ENCODE measurements at regions not wholly inside any gene's neighbourhood (a gene's known extent, or its start where the extent isn't known, plus 50 kb on each side); places are given as distances from the start of the nearest gene placed in this dataset.

DNA sequence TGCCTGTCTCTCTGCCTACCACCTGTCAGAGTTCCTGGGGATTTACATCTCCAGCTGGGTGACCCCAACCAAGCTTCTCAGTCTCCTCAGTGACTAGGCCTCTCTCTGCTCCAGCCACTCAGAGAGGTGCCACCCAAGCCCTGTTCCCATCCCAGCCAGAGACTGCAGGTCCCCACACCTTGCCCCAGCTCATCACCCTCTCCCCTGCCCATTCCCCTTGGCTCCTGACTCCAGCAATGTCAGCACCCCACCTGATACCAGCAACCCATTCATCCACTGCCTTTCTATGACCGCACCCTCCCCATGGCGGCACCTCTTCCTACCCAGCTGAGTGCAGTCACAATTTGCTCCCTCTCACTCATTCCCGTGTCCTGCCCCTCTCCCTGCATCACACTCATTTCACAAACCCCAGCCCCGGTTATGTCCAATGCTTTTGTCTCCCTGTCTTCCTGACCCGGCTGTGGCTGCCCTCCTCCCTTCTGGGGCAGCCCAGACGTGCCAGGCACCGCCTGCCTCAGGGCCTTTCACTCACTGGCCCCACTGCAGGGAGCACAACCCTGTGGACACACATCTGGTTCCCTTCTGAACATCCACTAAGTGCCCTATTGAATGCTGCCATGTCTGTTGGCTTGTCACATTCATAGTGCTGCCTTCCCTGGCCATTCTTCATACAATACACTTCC is 494.8 kb upstream of the HS6ST1 start:
- Histone ChIP-seq H3K9me3 (ENCODE audit: control insufficient read depth in 5 of 5, low read length in 5 of 5) (peaks cover 0 to 2% (median 0%) of the 10 kb centered on the region in 5 donors), H3K27me3 (ENCODE audit: control insufficient read depth in 5 of 5, insufficient read depth in 4 of 5, low read length in 5 of 5) (peaks cover 0 to 10% (median 0%) of the 10 kb centered on the region in 5 donors), H3K4me3 (ENCODE audit: low read depth in 1 of 5, low read length in 5 of 5) (no peak overlapping the region), H3K36me3 (ENCODE audit: control insufficient read depth in 5 of 5, insufficient read depth in 5 of 5, low read length in 5 of 5) (no peaks in the 10 kb centered on the region), H3K9ac (ENCODE audit: low read length in 5 of 5) (no peak overlapping the region), H3K4me1 (ENCODE audit: control insufficient read depth in 5 of 5, insufficient read depth in 5 of 5, low read length in 5 of 5) (no peaks in the 10 kb centered on the region), H3K27ac (ENCODE audit: low read depth, low read length) (no peak overlapping the region)

- Histone ChIP-seq H3K27ac (ENCODE audit: low read depth, low read length) (no peak overlapping the region), H3K4me3 (ENCODE audit: low read depth in 1 of 5, low read length in 5 of 5) (no peak overlapping the region), H3K36me3 (ENCODE audit: control insufficient read depth in 5 of 5, insufficient read depth in 5 of 5, low read length in 5 of 5) (no peaks in the 10 kb centered on the region), H3K27me3 (ENCODE audit: control insufficient read depth in 5 of 5, insufficient read depth in 4 of 5, low read length in 5 of 5) (peaks cover 0 to 8% (median 0%) of the 10 kb centered on the region in 5 donors), H3K9ac (ENCODE audit: low read length in 5 of 5) (no peak overlapping the region), H3K9me3 (ENCODE audit: control insufficient read depth in 5 of 5, low read length in 5 of 5) (no peaks in the 10 kb centered on the region), H3K4me1 (ENCODE audit: control insufficient read depth in 5 of 5, insufficient read depth in 5 of 5, low read length in 5 of 5) (no peaks in the 10 kb centered on the region)
Observed at GRCh38 chr2:128815248-128815647, 496.6 kb upstream of the HS6ST1 start.

DNA sequence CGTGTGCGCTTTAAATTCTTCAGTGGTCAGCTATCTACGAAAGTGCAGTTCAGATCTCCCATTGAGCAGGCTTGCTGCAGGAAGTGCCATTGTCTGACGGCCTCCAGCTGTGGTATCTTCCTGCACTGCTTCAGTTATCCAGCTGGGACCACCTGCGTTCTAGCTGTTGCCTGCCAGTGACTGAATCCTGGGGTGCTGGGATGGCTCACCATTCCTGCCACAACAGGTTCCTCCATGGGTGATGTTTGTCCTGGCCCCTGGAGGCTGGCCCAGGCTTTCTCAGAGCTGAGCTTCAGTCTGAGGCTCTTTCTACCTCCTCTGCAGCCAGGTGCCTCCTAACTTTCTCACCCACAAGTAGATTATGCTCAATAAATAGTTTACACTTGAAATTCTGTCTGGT is 498.5 kb upstream of the HS6ST1 start:
- no peaks in the 10 kb centered on the region for H3K4me1 ChIP-seq (ENCODE audit: control insufficient read depth in 5 of 5, insufficient read depth in 5 of 5, low read length in 5 of 5)
- no peak overlapping the region for H3K9ac ChIP-seq (ENCODE audit: low read length in 5 of 5)
- H3K27me3 ChIP-seq (ENCODE audit: control insufficient read depth in 5 of 5, insufficient read depth in 4 of 5, low read length in 5 of 5), result peaks cover 0 to 5% (median 4%) of the 10 kb centered on the region in 5 donors
- H3K4me3 ChIP-seq (ENCODE audit: low read depth in 1 of 5, low read length in 5 of 5), result no peak overlapping the region
- no peaks in the 10 kb centered on the region for H3K36me3 ChIP-seq (ENCODE audit: control insufficient read depth in 5 of 5, insufficient read depth in 5 of 5, low read length in 5 of 5)
- no peak overlapping the region for H3K27ac ChIP-seq (ENCODE audit: low read depth, low read length)
- no peaks in the 10 kb centered on the region for H3K9me3 ChIP-seq (ENCODE audit: control insufficient read depth in 5 of 5, low read length in 5 of 5)

DNA sequence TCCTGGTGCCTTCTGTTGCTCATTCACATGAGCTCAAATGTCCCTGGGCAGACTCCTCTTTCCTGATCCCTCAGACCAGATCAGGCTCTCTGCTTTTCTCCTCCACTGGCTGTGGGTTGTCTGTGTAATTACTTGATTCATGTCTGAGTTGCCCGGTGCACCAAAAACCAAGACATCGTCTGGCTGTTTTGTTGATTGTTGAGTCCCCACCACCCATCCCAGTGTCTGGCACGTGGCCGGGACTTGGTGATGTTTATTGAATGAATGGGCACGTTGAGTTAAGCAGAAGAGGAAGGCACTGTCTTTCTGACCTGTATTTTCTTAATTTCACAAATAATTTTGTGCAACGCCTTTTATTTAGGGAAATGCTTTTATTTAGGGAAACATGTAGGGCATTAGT is 499.1 kb upstream of the HS6ST1 start:
- no peak overlapping the region for H3K4me3 ChIP-seq (ENCODE audit: low read depth in 1 of 5, low read length in 5 of 5)
- H3K4me1 ChIP-seq (ENCODE audit: control insufficient read depth in 5 of 5, insufficient read depth in 5 of 5, low read length in 5 of 5), result no peaks in the 10 kb centered on the region
- no peaks in the 10 kb centered on the region for H3K36me3 ChIP-seq (ENCODE audit: control insufficient read depth in 5 of 5, insufficient read depth in 5 of 5, low read length in 5 of 5)
- H3K9me3 ChIP-seq (ENCODE audit: control insufficient read depth in 5 of 5, low read length in 5 of 5), result no peaks in the 10 kb centered on the region
- peaks cover 0 to 4% (median 0%) of the 10 kb centered on the region in 5 donors for H3K27me3 ChIP-seq (ENCODE audit: control insufficient read depth in 5 of 5, insufficient read depth in 4 of 5, low read length in 5 of 5)
- no peak overlapping the region for H3K27ac ChIP-seq (ENCODE audit: low read depth, low read length)
- no peak overlapping the region for H3K9ac ChIP-seq (ENCODE audit: low read length in 5 of 5)

GRCh38 chr2:128818248-128818647 is 499.6 kb upstream of the HS6ST1 start:
- Histone ChIP-seq H3K27me3 (ENCODE audit: control insufficient read depth in 5 of 5, insufficient read depth in 4 of 5, low read length in 5 of 5) (peaks cover 0 to 4% (median 0%) of the 10 kb centered on the region in 5 donors), H3K4me3 (ENCODE audit: low read depth in 1 of 5, low read length in 5 of 5) (no peak overlapping the region), H3K9ac (ENCODE audit: low read length in 5 of 5) (no peak overlapping the region), H3K36me3 (ENCODE audit: control insufficient read depth in 5 of 5, insufficient read depth in 5 of 5, low read length in 5 of 5) (no peaks in the 10 kb centered on the region), H3K4me1 (ENCODE audit: control insufficient read depth in 5 of 5, insufficient read depth in 5 of 5, low read length in 5 of 5) (no peaks in the 10 kb centered on the region), H3K9me3 (ENCODE audit: control insufficient read depth in 5 of 5, low read length in 5 of 5) (no peaks in the 10 kb centered on the region), H3K27ac (ENCODE audit: low read depth, low read length) (no peak overlapping the region)

DNA sequence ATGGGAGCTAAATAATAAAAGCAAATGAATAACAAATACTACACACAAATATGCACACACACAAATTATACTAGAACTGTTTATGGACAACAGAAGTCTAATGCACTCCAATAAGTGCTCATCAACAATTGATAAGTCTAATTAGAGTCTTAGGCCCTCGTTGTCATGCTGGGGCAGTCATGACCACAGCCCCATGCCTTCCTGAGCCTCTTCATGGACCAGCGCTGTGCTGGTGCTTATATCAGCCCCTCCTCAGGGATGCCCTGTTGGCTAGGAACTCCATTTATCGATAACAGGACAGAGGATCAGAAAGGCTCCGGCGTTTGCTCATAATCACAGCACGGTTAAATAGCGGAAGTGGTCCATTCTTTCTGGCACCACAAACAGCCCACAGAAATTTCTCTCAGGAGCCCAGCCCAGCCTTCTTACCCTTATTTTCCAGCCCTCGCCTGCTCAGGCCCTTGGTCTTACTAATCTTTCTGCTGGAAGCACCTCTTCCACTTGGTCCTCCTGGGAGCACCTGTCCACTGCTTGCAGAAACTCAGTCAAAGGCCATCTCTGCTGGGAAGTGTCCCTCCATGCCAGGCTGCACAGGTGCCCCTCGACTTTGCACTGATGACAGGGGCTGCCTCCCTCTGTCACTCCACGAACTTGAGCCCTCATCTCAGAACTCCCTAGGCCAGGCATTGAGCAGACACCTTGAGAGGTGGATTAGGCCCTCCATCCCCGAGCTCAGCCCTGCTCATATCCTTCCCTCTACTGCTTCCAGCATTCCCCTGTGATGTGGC is 500.2 kb upstream of the HS6ST1 start:
- H3K27ac ChIP-seq (ENCODE audit: low read depth, low read length), result no peak overlapping the region
- peaks cover 0 to 4% (median 0%) of the 10 kb centered on the region in 5 donors for H3K27me3 ChIP-seq (ENCODE audit: control insufficient read depth in 5 of 5, insufficient read depth in 4 of 5, low read length in 5 of 5)
- no peak overlapping the region for H3K4me3 ChIP-seq (ENCODE audit: low read depth in 1 of 5, low read length in 5 of 5)
- H3K9me3 ChIP-seq (ENCODE audit: control insufficient read depth in 5 of 5, low read length in 5 of 5), result no peaks in the 10 kb centered on the region
- H3K9ac ChIP-seq (ENCODE audit: low read length in 5 of 5), result no peak overlapping the region
- H3K36me3 ChIP-seq (ENCODE audit: control insufficient read depth in 5 of 5, insufficient read depth in 5 of 5, low read length in 5 of 5), result no peaks in the 10 kb centered on the region
- H3K4me1 ChIP-seq (ENCODE audit: control insufficient read depth in 5 of 5, insufficient read depth in 5 of 5, low read length in 5 of 5), result no peaks in the 10 kb centered on the region

DNA sequence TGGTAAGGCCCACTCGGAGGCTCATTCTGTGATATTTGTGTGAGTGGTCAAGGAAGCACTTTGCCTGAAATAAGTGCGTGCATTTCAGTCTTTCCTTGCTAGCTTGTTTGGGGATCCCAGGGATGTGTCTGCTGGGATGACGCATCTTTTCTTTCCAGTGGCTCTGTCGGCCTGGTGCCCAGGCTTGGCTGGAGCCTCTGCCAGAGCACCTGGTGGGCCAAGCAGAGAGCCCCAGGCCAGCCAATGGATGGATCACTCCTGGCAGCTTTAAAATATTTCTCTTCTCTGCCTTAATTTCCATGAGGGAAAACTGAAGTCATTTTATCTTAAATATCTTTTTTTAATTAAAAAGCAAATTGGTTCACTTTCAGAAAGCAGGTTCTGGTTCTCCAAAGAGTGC is 501.8 kb upstream of the HS6ST1 start:
- Histone ChIP-seq H3K27me3 (ENCODE audit: control insufficient read depth in 5 of 5, insufficient read depth in 4 of 5, low read length in 5 of 5) (peaks cover 0 to 4% (median 0%) of the 10 kb centered on the region in 5 donors), H3K4me3 (ENCODE audit: low read depth in 1 of 5, low read length in 5 of 5) (no peak overlapping the region), H3K36me3 (ENCODE audit: control insufficient read depth in 5 of 5, insufficient read depth in 5 of 5, low read length in 5 of 5) (no peaks in the 10 kb centered on the region), H3K9ac (ENCODE audit: low read length in 5 of 5) (no peak overlapping the region), H3K9me3 (ENCODE audit: control insufficient read depth in 5 of 5, low read length in 5 of 5) (no peaks in the 10 kb centered on the region), H3K27ac (ENCODE audit: low read depth, low read length) (no peak overlapping the region), H3K4me1 (ENCODE audit: control insufficient read depth in 5 of 5, insufficient read depth in 5 of 5, low read length in 5 of 5) (no peaks in the 10 kb centered on the region)

DNA sequence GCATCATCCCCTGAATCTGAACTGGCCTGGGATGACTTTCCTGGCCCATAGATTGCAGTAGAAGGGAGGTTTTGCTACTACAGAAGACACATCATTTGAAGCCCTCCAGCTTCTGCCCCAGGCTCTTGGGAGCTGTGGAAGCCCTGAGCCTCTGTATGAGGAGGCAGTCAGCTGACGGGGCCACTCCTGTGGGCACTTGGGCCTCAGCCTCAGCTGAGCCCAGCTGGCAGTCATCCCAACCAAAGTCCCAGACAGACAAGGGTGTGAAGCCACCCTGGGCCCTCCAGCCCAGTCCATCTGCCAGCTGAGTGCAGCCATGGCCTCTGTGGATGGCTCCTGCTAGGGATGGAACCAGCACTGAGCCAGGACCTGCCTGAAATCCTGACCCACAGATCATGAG is 502.3 kb upstream of the HS6ST1 start:
- Histone ChIP-seq H3K4me3 (ENCODE audit: low read depth in 1 of 5, low read length in 5 of 5) (no peak overlapping the region), H3K27ac (ENCODE audit: low read depth, low read length) (no peak overlapping the region), H3K4me1 (ENCODE audit: control insufficient read depth in 5 of 5, insufficient read depth in 5 of 5, low read length in 5 of 5) (no peaks in the 10 kb centered on the region), H3K9me3 (ENCODE audit: control insufficient read depth in 5 of 5, low read length in 5 of 5) (no peaks in the 10 kb centered on the region), H3K9ac (ENCODE audit: low read length in 5 of 5) (no peak overlapping the region), H3K36me3 (ENCODE audit: control insufficient read depth in 5 of 5, insufficient read depth in 5 of 5, low read length in 5 of 5) (no peaks in the 10 kb centered on the region), H3K27me3 (ENCODE audit: control insufficient read depth in 5 of 5, insufficient read depth in 4 of 5, low read length in 5 of 5) (peaks cover 0 to 4% (median 0%) of the 10 kb centered on the region in 5 donors)

- Histone ChIP-seq H3K9me3 (ENCODE audit: control insufficient read depth in 5 of 5, low read length in 5 of 5) (no peaks in the 10 kb centered on the region), H3K9ac (ENCODE audit: low read length in 5 of 5) (no peak overlapping the region)
Observed at GRCh38 chr2:128832946-128833663, 514.4 kb upstream of the HS6ST1 start.

GRCh38 chr2:128833664-128834027 is 515.0 kb upstream of the HS6ST1 start:
- no peaks in the 10 kb centered on the region for H3K4me1 ChIP-seq (ENCODE audit: control insufficient read depth in 5 of 5, insufficient read depth in 5 of 5, low read length in 5 of 5)
- H3K36me3 ChIP-seq (ENCODE audit: control insufficient read depth in 5 of 5, insufficient read depth in 5 of 5, low read length in 5 of 5), result no peaks in the 10 kb centered on the region
- H3K27me3 ChIP-seq (ENCODE audit: control insufficient read depth in 5 of 5, insufficient read depth in 4 of 5, low read length in 5 of 5), result no peaks in the 10 kb centered on the region
- no peak overlapping the region for H3K9ac ChIP-seq (ENCODE audit: low read length in 5 of 5)
- no peak overlapping the region for H3K4me3 ChIP-seq (ENCODE audit: low read depth in 1 of 5, low read length in 5 of 5)
- no peak overlapping the region for H3K27ac ChIP-seq (ENCODE audit: low read depth, low read length)
- H3K9me3 ChIP-seq (ENCODE audit: control insufficient read depth in 5 of 5, low read length in 5 of 5), result no peaks in the 10 kb centered on the region

More at GRCh38 chr2:128832946-128833663, 514.4 kb upstream of the HS6ST1 start:
- no peak overlapping the region for H3K27ac ChIP-seq (ENCODE audit: low read depth, low read length)
- H3K36me3 ChIP-seq (ENCODE audit: control insufficient read depth in 5 of 5, insufficient read depth in 5 of 5, low read length in 5 of 5), result no peaks in the 10 kb centered on the region
- H3K27me3 ChIP-seq (ENCODE audit: control insufficient read depth in 5 of 5, insufficient read depth in 4 of 5, low read length in 5 of 5), result no peaks in the 10 kb centered on the region
- no peaks in the 10 kb centered on the region for H3K4me1 ChIP-seq (ENCODE audit: control insufficient read depth in 5 of 5, insufficient read depth in 5 of 5, low read length in 5 of 5)
- no peak overlapping the region for H3K4me3 ChIP-seq (ENCODE audit: low read depth in 1 of 5, low read length in 5 of 5)
